ENCODE measurements at regions not wholly inside any gene's neighbourhood (a gene's known extent, or its start where the extent isn't known, plus 50 kb on each side); places are given as distances from the start of the nearest gene placed in this dataset.
"Not testable (repeated sequence)": the region's sequence is repeated elsewhere in the genome, so short reads cannot be mapped to it uniquely, and the experiment has no call there.

- Histone ChIP-seq H3K9me3 (ENCODE audit: control insufficient read depth, low read length) (no peaks in the 10 kb centered on the region), H3K9ac (ENCODE audit: low read length) (no peak overlapping the region), H3K4me1 (ENCODE audit: control insufficient read depth, insufficient read depth, low read length) (no peaks in the 10 kb centered on the region), H3K27me3 (ENCODE audit: control insufficient read depth, insufficient read depth, low read length) (no peaks in the 10 kb centered on the region), H3K36me3 (ENCODE audit: control insufficient read depth, insufficient read depth, low read length) (no peaks in the 10 kb centered on the region), H3K4me3 (ENCODE audit: low read length) (no peak overlapping the region)
Measured at GRCh38 chr10:108578258-108578657, 1345.1 kb downstream of the XPNPEP1 start.

DNA sequence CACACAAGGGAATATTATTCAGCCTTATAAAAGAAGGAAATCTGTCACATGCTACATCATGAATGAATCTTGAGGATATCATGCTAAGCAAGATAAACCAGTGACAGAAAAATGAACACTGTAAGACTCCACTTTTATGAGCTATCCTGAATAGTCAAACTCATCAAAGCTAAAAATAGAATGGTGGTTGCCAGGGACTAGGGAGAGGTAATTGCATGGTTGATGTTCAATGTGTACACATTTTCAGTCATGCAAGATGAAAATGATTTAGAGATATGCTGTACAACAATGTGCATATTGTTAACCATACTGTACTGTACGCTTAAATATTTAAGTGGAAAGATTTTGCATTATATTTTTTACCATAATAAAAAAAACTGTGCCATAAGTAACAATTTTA lies 1349.1 kb downstream of the XPNPEP1 start:
- no peak overlapping the region for H3K9ac ChIP-seq (ENCODE audit: low read length)
- H3K9me3 ChIP-seq (ENCODE audit: control insufficient read depth, low read length), result no peaks in the 10 kb centered on the region
- no peaks in the 10 kb centered on the region for H3K27me3 ChIP-seq (ENCODE audit: control insufficient read depth, insufficient read depth, low read length)
- H3K4me1 ChIP-seq (ENCODE audit: control insufficient read depth, insufficient read depth, low read length), result no peaks in the 10 kb centered on the region
- H3K36me3 ChIP-seq (ENCODE audit: control insufficient read depth, insufficient read depth, low read length), result no peaks in the 10 kb centered on the region
- no peak overlapping the region for H3K4me3 ChIP-seq (ENCODE audit: low read length)

- Histone ChIP-seq H3K4me1 (ENCODE audit: control insufficient read depth, insufficient read depth, low read length) (no peaks in the 10 kb centered on the region), H3K4me3 (ENCODE audit: low read length) (no peak overlapping the region), H3K36me3 (ENCODE audit: control insufficient read depth, insufficient read depth, low read length) (no peaks in the 10 kb centered on the region), H3K9ac (ENCODE audit: low read length) (no peak overlapping the region), H3K27me3 (ENCODE audit: control insufficient read depth, insufficient read depth, low read length) (no peaks in the 10 kb centered on the region), H3K9me3 (ENCODE audit: control insufficient read depth, low read length) (no peaks in the 10 kb centered on the region)
Measured at GRCh38 chr10:108568824-108569223, 1354.5 kb downstream of the XPNPEP1 start.

- Histone ChIP-seq H3K9ac (ENCODE audit: low read length) (no peak overlapping the region), H3K27me3 (ENCODE audit: control insufficient read depth, insufficient read depth, low read length) (no peaks in the 10 kb centered on the region), H3K4me3 (ENCODE audit: low read length) (no peak overlapping the region), H3K4me1 (ENCODE audit: control insufficient read depth, insufficient read depth, low read length) (no peaks in the 10 kb centered on the region), H3K36me3 (ENCODE audit: control insufficient read depth, insufficient read depth, low read length) (no peaks in the 10 kb centered on the region), H3K9me3 (ENCODE audit: control insufficient read depth, low read length) (no peaks in the 10 kb centered on the region)
Measured at GRCh38 chr10:108567899-108568752, 1355.2 kb downstream of the XPNPEP1 start.

GRCh38 chr10:108566316-108567107 lies 1356.8 kb downstream of the XPNPEP1 start:
- no peaks in the 10 kb centered on the region for H3K36me3 ChIP-seq (ENCODE audit: control insufficient read depth, insufficient read depth, low read length)
- no peaks in the 10 kb centered on the region for H3K4me1 ChIP-seq (ENCODE audit: control insufficient read depth, insufficient read depth, low read length)
- H3K4me3 ChIP-seq (ENCODE audit: low read length), result no peak overlapping the region
- no peaks in the 10 kb centered on the region for H3K9me3 ChIP-seq (ENCODE audit: control insufficient read depth, low read length)
- H3K9ac ChIP-seq (ENCODE audit: low read length), result no peak overlapping the region
- no peaks in the 10 kb centered on the region for H3K27me3 ChIP-seq (ENCODE audit: control insufficient read depth, insufficient read depth, low read length)

- Histone ChIP-seq H3K9ac (ENCODE audit: low read length) (no peak overlapping the region), H3K36me3 (ENCODE audit: control insufficient read depth, insufficient read depth, low read length) (no peaks in the 10 kb centered on the region), H3K4me1 (ENCODE audit: control insufficient read depth, insufficient read depth, low read length) (no peaks in the 10 kb centered on the region), H3K9me3 (ENCODE audit: control insufficient read depth, low read length) (no peaks in the 10 kb centered on the region), H3K27me3 (ENCODE audit: control insufficient read depth, insufficient read depth, low read length) (no peaks in the 10 kb centered on the region), H3K4me3 (ENCODE audit: low read length) (no peak overlapping the region)
Measured at GRCh38 chr10:108562105-108562504, 1361.2 kb downstream of the XPNPEP1 start.

GRCh38 chr10:108561649-108562048 lies 1361.7 kb downstream of the XPNPEP1 start:
- Histone ChIP-seq H3K27me3 (ENCODE audit: control insufficient read depth, insufficient read depth, low read length) (no peaks in the 10 kb centered on the region), H3K9ac (ENCODE audit: low read length) (no peak overlapping the region), H3K36me3 (ENCODE audit: control insufficient read depth, insufficient read depth, low read length) (no peaks in the 10 kb centered on the region), H3K9me3 (ENCODE audit: control insufficient read depth, low read length) (no peaks in the 10 kb centered on the region), H3K4me3 (ENCODE audit: low read length) (no peak overlapping the region), H3K4me1 (ENCODE audit: control insufficient read depth, insufficient read depth, low read length) (no peaks in the 10 kb centered on the region)

DNA sequence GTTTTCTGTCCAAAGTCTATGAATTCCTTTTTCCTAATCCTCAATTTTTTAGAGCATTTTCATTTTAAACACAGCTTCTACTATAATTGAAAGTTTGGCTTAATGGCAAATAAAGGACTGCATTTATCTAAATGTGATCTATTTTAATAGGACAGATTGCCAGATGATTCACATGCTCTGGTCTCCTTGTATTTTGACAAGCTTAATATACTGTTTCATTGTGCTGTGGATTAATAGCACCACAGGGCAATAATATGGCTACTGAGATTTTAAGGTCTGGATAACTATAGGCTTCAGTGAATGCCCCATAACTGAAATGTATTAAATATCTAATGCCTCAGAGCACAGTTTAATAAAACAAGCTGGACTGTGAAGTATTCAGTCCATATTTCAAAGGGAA lies 1362.8 kb downstream of the XPNPEP1 start:
- H3K36me3 ChIP-seq (ENCODE audit: control insufficient read depth, insufficient read depth, low read length), result no peaks in the 10 kb centered on the region
- no peak overlapping the region for H3K9ac ChIP-seq (ENCODE audit: low read length)
- no peak overlapping the region for H3K4me3 ChIP-seq (ENCODE audit: low read length)
- no peaks in the 10 kb centered on the region for H3K27me3 ChIP-seq (ENCODE audit: control insufficient read depth, insufficient read depth, low read length)
- H3K9me3 ChIP-seq (ENCODE audit: control insufficient read depth, low read length), result no peaks in the 10 kb centered on the region
- H3K4me1 ChIP-seq (ENCODE audit: control insufficient read depth, insufficient read depth, low read length), result no peaks in the 10 kb centered on the region

GRCh38 chr10:108556186-108556585 lies 1367.1 kb downstream of the XPNPEP1 start:
- no peaks in the 10 kb centered on the region for H3K9me3 ChIP-seq (ENCODE audit: control insufficient read depth, low read length)

GRCh38 chr10:108545921-108546320 lies 1377.4 kb downstream of the XPNPEP1 start:
- H3K9ac ChIP-seq (ENCODE audit: low read length), result no peak overlapping the region
- no peak overlapping the region for H3K4me3 ChIP-seq (ENCODE audit: low read length)
- no peaks in the 10 kb centered on the region for H3K36me3 ChIP-seq (ENCODE audit: control insufficient read depth, insufficient read depth, low read length)
- H3K4me1 ChIP-seq (ENCODE audit: control insufficient read depth, insufficient read depth, low read length), result no peaks in the 10 kb centered on the region
- H3K9me3 ChIP-seq (ENCODE audit: control insufficient read depth, low read length), result no peaks in the 10 kb centered on the region
- no peaks in the 10 kb centered on the region for H3K27me3 ChIP-seq (ENCODE audit: control insufficient read depth, insufficient read depth, low read length)

More at GRCh38 chr10:108556186-108556585, 1367.1 kb downstream of the XPNPEP1 start:
- Histone ChIP-seq H3K9ac (ENCODE audit: low read length) (no peak overlapping the region), H3K27me3 (ENCODE audit: control insufficient read depth, insufficient read depth, low read length) (no peaks in the 10 kb centered on the region), H3K36me3 (ENCODE audit: control insufficient read depth, insufficient read depth, low read length) (no peaks in the 10 kb centered on the region), H3K4me1 (ENCODE audit: control insufficient read depth, insufficient read depth, low read length) (no peaks in the 10 kb centered on the region), H3K4me3 (ENCODE audit: low read length) (no peak overlapping the region)

DNA sequence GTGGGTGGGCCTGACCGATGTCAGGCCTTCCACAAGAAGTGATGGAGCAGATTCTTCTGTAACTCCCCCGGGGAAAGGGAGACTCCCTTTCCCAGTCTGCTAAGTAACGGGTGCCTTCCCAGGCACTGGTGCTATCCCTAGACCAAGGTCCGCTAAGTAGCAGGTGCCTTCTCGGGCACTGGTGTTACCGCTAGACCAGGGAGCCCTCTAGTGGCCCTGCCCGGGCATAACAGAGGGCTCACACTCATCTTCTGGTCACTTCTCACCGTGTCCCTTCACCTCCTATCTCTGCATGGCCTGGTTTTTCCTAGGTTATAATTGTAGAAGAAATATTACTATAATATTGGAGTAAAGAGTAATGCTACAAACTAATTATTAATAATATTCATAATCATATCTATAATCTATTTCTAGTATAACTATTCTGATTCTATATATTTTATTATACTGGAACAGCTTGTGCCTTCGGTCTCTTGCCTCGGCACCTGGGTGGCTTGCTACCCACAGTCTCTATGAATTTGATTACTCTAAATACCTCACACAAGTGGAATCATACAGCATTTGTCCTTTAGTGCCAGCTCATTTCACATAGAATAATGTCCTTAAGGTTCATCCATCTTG lies 1378.7 kb downstream of the XPNPEP1 start:
- Histone ChIP-seq H3K9ac (ENCODE audit: low read length) (no peak overlapping the region), H3K27me3 (ENCODE audit: control insufficient read depth, insufficient read depth, low read length) (no peaks in the 10 kb centered on the region), H3K4me3 (ENCODE audit: low read length) (no peak overlapping the region), H3K36me3 (ENCODE audit: control insufficient read depth, insufficient read depth, low read length) (no peaks in the 10 kb centered on the region), H3K9me3 (ENCODE audit: control insufficient read depth, low read length) (no peaks in the 10 kb centered on the region), H3K4me1 (ENCODE audit: control insufficient read depth, insufficient read depth, low read length) (no peaks in the 10 kb centered on the region)

GRCh38 chr10:108533551-108533950 lies 1369.0 kb upstream of the SORCS1 start:
- H3K9me3 ChIP-seq (ENCODE audit: control insufficient read depth, low read length); H3K4me3 ChIP-seq (ENCODE audit: low read length); H3K4me1 ChIP-seq (ENCODE audit: control insufficient read depth, insufficient read depth, low read length); H3K36me3 ChIP-seq (ENCODE audit: control insufficient read depth, insufficient read depth, low read length); H3K9ac ChIP-seq (ENCODE audit: low read length); H3K27me3 ChIP-seq (ENCODE audit: control insufficient read depth, insufficient read depth, low read length): not testable (repeated sequence)

All from mucosa of stomach (tissue), 1 donor.